HepG2 (cell line): ENCODE measurements at regions not wholly inside any gene's neighbourhood (a gene's known extent, or its start where the extent isn't known, plus 50 kb on each side); places are given as distances from the start of the nearest gene placed in this dataset.

Experiments
- ATAC-seq: fragments of 200-7000 bp; cut with Tn5 transposase; 3 replicates; pipeline ENCODE4 v1.9.1; 2020; ENCODE audit warnings: mild to moderate bottlenecking, moderate library complexity
- BruUV-seq: library from RNA; stranded (reverse); fragments of 400-500 nt; replicated peaks from 2 replicates; lab custom pipeline; 2021; lab: Mats Ljungman, UMichigan
- CTCF ChIA-PET: fragments of 300-600 bp; formaldehyde crosslinking; extraction: SDS; loops from one replicate; lab custom pipeline; 2021; ENCODE audit warnings: low total read pairs, inconsistent platforms, low intra/inter-chr PET ratio; lab: Yijun Ruan, JAX
- POLR2A ChIA-PET: fragments of 350-600 bp; sonication (Branson Sonifier 250); formaldehyde crosslinking; loops from one replicate; lab custom pipeline; 2020; ENCODE audit warnings: antibody characterized with exemption, inconsistent platforms; lab: Yijun Ruan, JAX
- DNase-seq: peaks from one replicate; pipeline ENCODE4 v3.0.0-alpha.2; 2015; ENCODE audit warnings: low spot score
- FAIRE-seq: peaks from 3 replicates; lab custom pipeline; 2011; peaks lifted over from hg19 to GRCh38; lab: Jason Lieb, UNC
- H2AFZ ChIP-seq: one replicate; pipeline ENCODE4 v1.6.1; 2011; ENCODE audit warnings: low read length, inconsistent platforms
- H3K27ac ChIP-seq: fragments of 300-600 bp; 3 replicates; pipeline ENCODE4 v1.8.0; 2011; ENCODE audit warnings: mixed run types, mild to moderate bottlenecking, mixed read lengths, low read length, inconsistent platforms; ENCODE audit not compliant: insufficient read depth; ENCODE audit errors: extremely low read length
- H3K27me3 ChIP-seq, 2 experiments: fragments of 200-600 bp in 1 of 2; 2 replicates in 1 of 2; 3 replicates in 1 of 2; pipeline versions ENCODE4 v1.6.0 to v1.8.0; 2011; ENCODE audit warnings: low read length in 2 of 2, mild to moderate bottlenecking in 2 of 2, moderate library complexity in 2 of 2, inconsistent platforms in 1 of 2; ENCODE audit not compliant: insufficient read depth in 2 of 2, control insufficient read depth in 1 of 2
- H3K36me3 ChIP-seq, 2 experiments: fragments of 200-600 bp in 1 of 2; replicated peaks in 1 of 2; 2 replicates in 1 of 2; 3 replicates in 1 of 2; pipeline versions ENCODE4 v1.5.1 to v1.8.0; 2011; ENCODE audit warnings: low read length in 2 of 2, inconsistent platforms in 1 of 2; ENCODE audit not compliant: insufficient read depth in 2 of 2, control insufficient read depth in 1 of 2
- H3K4me1 ChIP-seq: 2 replicates; pipeline ENCODE4 v1.5.1; 2012; ENCODE audit warnings: low read length, inconsistent platforms; ENCODE audit not compliant: insufficient read depth
- H3K4me2 ChIP-seq: 2 replicates; pipeline ENCODE4 v1.6.0; 2011; ENCODE audit warnings: low read depth, low read length, inconsistent platforms
- H3K4me3 ChIP-seq, 3 experiments: fragments of 200-600 bp in 1 of 3; sonication (generic), shearing (Covaris generic) in 1 of 3; replicated peaks in 1 of 3; 2 replicates each; pipeline ENCODE4 v1.5.1; 2011 to 2016; ENCODE audit warnings: low read length in 3 of 3, inconsistent platforms in 2 of 3, low read depth in 2 of 3, mild to moderate bottlenecking in 2 of 3, control low read depth in 1 of 3, mixed read lengths in 1 of 3; ENCODE audit not compliant: insufficient read depth in 1 of 3
- H3K79me2 ChIP-seq: one replicate; pipeline ENCODE4 v1.6.1; 2011; ENCODE audit warnings: low read length, inconsistent platforms; ENCODE audit not compliant: insufficient read depth
- H3K9ac ChIP-seq: 2 replicates; pipeline ENCODE4 v1.6.0; 2011; ENCODE audit warnings: mild to moderate bottlenecking, low read depth, low read length, inconsistent platforms; ENCODE audit not compliant: insufficient read depth
- H3K9me3 ChIP-seq: 2 replicates; pipeline ENCODE4 v1.5.1; 2012; ENCODE audit warnings: mild to moderate bottlenecking, low read length
- H4K20me1 ChIP-seq: 2 replicates; pipeline ENCODE4 v1.6.0; 2011; ENCODE audit warnings: inconsistent platforms, mild to moderate bottlenecking, low read length, moderate library complexity; ENCODE audit not compliant: insufficient read depth
- ATF7-NPFF ChIP-seq: sonication (generic); formaldehyde crosslinking; IDR thresholded peaks from 2 replicates; pipeline ENCODE4 v1.8.1; 2023; ENCODE audit warnings: mild to moderate bottlenecking, low read depth, missing genetic modification reagents, moderate library complexity
- MAFG ChIP-seq: sonication (generic); formaldehyde crosslinking; IDR thresholded peaks from 2 replicates; pipeline ENCODE4 v1.5.1; 2020; ENCODE audit warnings: mild to moderate bottlenecking, missing genetic modification reagents
- MIXL1 ChIP-seq: IDR thresholded peaks from 2 replicates; pipeline ENCODE4 v1.6.1; 2016
- SKIL ChIP-seq: sonication (generic); formaldehyde crosslinking; IDR thresholded peaks from 2 replicates; pipeline ENCODE4 v1.8.0; 2022; ENCODE audit warnings: missing genetic modification reagents, mild to moderate bottlenecking, moderate library complexity, borderline replicate concordance
- TAF1 ChIP-seq: sonication (generic); formaldehyde crosslinking; IDR thresholded peaks from 2 replicates; pipeline ENCODE4 v1.4.0; 2020; ENCODE audit warnings: missing genetic modification reagents
- TFDP1 ChIP-seq: IDR thresholded peaks from 2 replicates; pipeline ENCODE4 v1.6.1; 2016; ENCODE audit warnings: missing compliant biosample characterization, missing genetic modification reagents, borderline replicate concordance
- ZNF232 ChIP-seq: sonication (generic); formaldehyde crosslinking; IDR thresholded peaks from 2 replicates; pipeline ENCODE4 v1.4.0; 2020; ENCODE audit warnings: missing genetic modification reagents, borderline replicate concordance
- ZNF44 ChIP-seq: sonication (generic); formaldehyde crosslinking; IDR thresholded peaks from 2 replicates; pipeline ENCODE4 v1.5.1; 2020; ENCODE audit warnings: mild to moderate bottlenecking, missing genetic modification reagents
- ZNF546 ChIP-seq: sonication (generic); formaldehyde crosslinking; conservative IDR thresholded peaks from 2 replicates; pipeline ENCODE4 v1.8.1; 2023; ENCODE audit warnings: mild to moderate bottlenecking, missing genetic modification reagents
- WGBS: methylation state at CpG from one replicate; pipeline ENCODE4 v1.1.6; 2017; ENCODE audit warnings: low lambda C conversion rate; 5-methylcytosine and 5-hydroxymethylcytosine counted together
- in situ Hi-C: cut with HindIII; loops from 2 replicates; pipeline ENCODE4 v1.10.0; 2017; ENCODE audit warnings: low pct_unique_long_range_greater_than_20kb; ENCODE audit not compliant: extremely low pct_ligation_motif_present
- intact Hi-C: fragments of 100-400 bp; cut with micrococcal nuclease; formaldehyde crosslinking; loops from one replicate; pipeline ENCODE4 v1.10.0; 2022; ENCODE audit not compliant: unreplicated experiment
- TF ChIP-seq, protein P1 (sequence below): sonication (generic); formaldehyde crosslinking; IDR thresholded peaks from 2 replicates; pipeline ENCODE4 v1.4.0; 2020; ENCODE audit warnings: missing genetic modification reagents, borderline replicate concordance

DNA sequence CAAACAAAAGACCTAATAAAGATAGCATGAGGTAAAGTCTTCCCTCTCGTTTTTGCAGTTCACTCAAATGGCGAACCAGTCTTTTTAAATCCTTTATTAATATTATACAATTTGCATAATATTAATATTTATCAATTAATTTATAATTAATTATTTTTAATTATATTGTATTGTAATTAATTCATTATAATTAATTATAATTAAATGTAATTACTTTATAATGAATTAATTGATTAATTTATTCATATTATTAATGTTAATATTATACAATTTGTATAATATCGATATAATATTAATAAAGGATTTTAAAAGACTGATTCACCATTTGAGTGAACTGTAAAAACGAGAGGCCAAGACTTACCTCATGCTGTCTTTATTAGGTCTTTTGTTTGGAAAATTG is 1045.4 kb upstream of the CADM2 start (continued):
- TF ChIP-seq, protein P1, sequence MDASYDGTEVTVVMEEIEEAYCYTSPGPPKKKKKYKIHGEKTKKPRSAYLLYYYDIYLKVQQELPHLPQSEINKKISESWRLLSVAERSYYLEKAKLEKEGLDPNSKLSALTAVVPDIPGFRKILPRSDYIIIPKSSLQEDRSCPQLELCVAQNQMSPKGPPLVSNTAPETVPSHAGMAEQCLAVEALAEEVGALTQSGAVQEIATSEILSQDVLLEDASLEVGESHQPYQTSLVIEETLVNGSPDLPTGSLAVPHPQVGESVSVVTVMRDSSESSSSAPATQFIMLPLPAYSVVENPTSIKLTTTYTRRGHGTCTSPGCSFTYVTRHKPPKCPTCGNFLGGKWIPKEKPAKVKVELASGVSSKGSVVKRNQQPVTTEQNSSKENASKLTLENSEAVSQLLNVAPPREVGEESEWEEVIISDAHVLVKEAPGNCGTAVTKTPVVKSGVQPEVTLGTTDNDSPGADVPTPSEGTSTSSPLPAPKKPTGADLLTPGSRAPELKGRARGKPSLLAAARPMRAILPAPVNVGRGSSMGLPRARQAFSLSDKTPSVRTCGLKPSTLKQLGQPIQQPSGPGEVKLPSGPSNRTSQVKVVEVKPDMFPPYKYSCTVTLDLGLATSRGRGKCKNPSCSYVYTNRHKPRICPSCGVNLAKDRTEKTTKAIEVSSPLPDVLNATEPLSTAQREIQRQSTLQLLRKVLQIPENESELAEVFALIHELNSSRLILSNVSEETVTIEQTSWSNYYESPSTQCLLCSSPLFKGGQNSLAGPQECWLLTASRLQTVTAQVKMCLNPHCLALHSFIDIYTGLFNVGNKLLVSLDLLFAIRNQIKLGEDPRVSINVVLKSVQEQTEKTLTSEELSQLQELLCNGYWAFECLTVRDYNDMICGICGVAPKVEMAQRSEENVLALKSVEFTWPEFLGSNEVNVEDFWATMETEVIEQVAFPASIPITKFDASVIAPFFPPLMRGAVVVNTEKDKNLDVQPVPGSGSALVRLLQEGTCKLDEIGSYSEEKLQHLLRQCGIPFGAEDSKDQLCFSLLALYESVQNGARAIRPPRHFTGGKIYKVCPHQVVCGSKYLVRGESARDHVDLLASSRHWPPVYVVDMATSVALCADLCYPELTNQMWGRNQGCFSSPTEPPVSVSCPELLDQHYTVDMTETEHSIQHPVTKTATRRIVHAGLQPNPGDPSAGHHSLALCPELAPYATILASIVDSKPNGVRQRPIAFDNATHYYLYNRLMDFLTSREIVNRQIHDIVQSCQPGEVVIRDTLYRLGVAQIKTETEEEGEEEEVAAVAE: no peak
- TF ChIP-seq ZNF232 (CRISPR knock-in tag) (no peak), ZNF546 (CRISPR knock-in tag) (no peak)

- Histone ChIP-seq H3K79me2 (no peaks in the 10 kb centered on the region), H3K4me2 (no peak overlapping the region), H4K20me1 (no peaks in the 10 kb centered on the region), H3K27me3 (no peaks in the 10 kb centered on the region), H3K36me3 (no peaks in the 10 kb centered on the region), H3K9ac (no peak overlapping the region), H3K9me3 (peaks cover 32% of the 10 kb centered on the region), H2AFZ (no peak overlapping the region), H3K27ac (no peak overlapping the region), H3K4me3 (no peak overlapping the region), H3K4me1 (no peaks in the 10 kb centered on the region)
- TF ChIP-seq MAFG (CRISPR knock-in tag): no peak
- no peak for TF ChIP-seq ATF7-NPFF (CRISPR knock-in tag)
- no peak for TF ChIP-seq TAF1
- TF ChIP-seq MIXL1: no peak
- no peak for TF ChIP-seq ZNF44 (CRISPR knock-in tag)
- no peak for TF ChIP-seq SKIL (CRISPR knock-in tag)
- no peak for TF ChIP-seq TFDP1
- BruUV-seq: no TSS peak
- 2% methylated on average over 4 of the region's 4 CpGs for WGBS
- ATAC-seq: no peak
- no peak for DNase-seq
- in situ Hi-C loops: no loop called here
- intact Hi-C loops: no loop called here
- POLR2A ChIA-PET: no interaction called here
- FAIRE-seq: no peak
- CTCF ChIA-PET: no interaction called here
Observed at GRCh38 chr3:83926291-83926690, 1032.5 kb upstream of the CADM2 start.
